NOMO-1 treated with dmso at 0.1 percent for 144 hours (cell line): ENCODE measurements at regions not wholly inside any gene's neighbourhood (a gene's known extent, or its start where the extent isn't known, plus 50 kb on each side); places are given as distances from the start of the nearest gene placed in this dataset.

Experiments used
- DNase-seq: peaks from one replicate; lab custom pipeline; 2025; ENCODE audit not compliant: unreplicated experiment; lab: John Stamatoyannopoulos, UW

DNA sequence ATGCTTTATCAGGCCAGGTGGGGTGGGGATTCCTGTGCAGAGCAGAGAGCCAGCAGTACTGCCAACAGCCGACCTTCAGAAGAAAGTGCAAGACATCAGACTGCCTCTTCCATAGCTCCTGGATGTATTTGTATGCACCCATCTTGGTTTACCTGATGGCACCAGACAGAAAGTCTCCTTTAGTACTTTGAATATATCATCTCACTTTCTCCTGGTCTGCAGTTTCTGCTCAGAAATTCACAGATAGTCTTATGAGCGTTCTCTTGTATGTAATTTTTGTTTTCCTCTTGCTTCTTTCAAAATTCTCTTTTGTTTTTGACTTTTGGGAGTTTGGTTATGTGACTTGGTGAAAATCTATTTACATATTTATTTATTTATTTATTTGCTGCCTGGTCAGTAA, 446.4 kb upstream of the CADM1 start:
- no peak for DNase-seq

DNA sequence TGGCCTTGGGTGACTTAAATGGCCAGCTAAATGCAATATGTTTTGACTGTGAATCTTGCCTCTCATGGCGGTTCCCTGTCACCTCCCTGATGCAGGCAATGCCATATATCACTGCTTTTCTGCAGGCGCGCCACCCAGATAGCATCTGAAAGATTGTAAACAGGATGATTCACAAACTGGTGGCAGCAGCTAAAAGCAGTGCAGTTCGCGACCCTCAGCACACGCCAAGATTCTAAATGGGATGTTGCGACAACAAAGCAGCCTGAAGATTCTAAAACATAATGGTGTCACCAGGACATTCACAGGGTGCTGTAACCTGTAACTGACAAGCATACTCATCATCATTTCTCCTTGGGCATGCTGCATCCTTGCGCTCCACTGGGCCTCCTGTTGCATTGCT, 440.4 kb upstream of the CADM1 start:
- DNase-seq: no peak

DNA sequence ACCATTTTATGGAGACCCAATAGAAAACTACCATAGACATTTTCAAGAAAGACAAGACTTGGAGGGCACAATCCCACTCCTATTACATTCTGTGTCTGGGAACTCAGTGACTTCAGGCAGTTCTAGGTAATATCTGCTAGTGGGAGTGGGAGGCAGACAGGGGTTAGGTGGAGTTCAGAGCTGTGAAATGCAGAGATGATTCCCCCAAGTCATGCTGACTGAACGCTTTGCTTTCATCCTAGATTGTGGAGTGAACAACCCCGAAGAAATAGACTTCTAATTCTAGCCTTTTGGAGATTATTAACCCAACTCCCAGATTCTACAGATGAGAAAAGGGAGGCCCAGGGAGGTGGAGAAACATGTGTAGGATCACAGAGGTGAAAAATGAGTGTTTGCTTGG, 437.8 kb upstream of the CADM1 start:
- DNase-seq: no peak

DNA sequence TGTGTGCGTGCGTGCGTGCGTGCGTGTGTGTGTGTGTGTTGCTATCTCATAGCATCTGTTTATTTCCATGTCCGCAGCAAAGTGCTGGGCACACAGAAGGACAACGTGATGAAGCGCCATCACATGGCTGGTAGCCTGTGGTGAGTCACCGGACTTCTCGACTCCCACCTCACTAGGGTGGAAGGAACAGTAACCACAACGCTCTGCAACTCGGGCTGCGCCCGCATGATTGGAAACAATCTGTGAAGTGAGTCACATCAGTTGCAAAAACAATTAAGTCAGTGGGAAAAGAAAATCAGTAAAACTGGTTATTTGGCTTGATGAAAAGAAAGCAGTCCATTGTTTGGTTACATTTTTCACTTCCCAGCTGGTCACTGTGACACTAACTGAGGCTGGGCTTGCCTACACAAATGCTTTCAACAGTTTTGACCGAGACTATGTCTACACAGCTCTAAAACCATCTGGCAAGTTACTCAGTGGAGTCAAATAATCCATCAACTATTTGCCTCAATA, 437.3 kb upstream of the CADM1 start:
- peak; percentile 85 for DNase-seq

DNA sequence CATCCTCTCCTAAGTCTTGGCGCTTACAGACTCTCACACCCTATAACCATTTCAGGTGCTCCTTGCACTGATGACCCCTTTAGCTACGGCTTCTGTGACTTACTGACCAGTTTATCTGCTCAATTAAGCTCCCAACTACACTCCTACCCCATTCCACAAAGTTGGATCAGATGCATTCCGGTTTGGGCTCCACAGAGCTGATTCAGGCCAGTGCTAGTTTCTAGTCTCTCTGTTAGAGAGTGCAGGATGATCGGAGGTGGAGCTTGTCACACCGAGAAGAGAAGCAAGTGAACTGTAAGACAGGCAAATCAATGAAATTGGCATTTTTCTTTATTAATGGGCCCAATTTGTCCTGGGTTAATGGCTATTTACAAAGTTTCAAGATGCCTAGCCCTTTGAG, 436.8 kb upstream of the CADM1 start:
- DNase-seq: no peak

DNA sequence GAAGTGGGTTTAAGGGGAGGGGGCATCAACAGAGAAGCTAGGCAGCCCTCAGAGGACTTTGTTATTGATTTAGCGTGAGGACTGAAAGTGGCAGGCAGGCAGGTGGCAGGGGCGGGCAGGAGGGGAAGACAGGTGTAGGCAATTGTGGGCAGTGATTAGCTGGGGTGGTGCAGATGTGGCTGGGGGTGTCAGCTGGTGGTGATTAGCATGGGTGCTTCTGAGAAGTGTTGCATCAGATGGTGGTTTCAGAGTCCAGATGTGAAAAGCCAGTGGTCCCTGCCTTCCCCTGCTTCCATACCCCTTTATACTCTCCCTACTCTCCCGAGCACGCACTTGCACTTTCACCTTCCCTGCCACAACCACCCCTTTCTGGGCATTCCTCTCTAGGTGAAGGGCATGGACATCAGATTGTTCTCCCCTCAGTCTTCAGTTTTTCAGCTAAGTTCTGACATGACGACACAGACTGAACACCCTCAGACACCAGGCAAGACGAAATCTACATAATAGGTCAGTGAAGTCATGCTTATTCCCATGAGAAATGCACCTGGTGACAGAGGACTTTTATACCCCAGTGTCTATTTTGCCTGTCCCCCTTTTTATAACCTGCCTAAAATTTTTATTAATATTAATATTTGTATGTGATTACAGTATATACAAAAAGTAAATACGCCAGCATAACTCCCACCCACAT, 435.7 kb upstream of the CADM1 start:
- DNase-seq: no peak

DNA sequence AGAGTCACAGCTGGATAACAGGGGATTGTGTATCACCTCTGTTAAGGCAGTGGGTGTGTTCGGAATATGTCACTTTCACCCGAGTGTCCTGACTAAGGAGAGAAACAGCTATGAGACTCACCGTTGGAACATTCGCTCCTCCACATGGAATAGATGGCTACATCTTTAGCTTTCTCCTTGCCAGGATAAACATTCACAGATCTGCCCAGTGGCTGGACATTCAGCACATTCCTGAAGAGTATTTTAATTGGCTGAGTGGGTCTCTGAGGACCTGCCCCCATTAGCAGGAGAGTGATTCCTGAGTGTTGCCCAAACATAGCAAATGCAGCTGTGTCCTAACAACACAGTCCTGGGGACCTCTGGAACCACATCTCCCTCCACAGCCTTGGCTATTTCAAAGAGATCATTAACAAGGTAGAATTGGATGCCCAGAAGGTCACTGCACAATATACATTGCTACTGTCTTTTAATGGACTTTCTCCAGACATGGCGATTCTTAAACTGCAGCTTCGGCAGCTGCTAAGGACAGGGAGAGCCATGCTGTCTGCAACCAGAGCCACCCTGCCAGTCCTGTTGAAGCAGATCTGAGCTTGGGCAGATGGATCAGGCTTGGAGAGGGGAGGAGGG, 435.0 kb upstream of the CADM1 start:
- DNase-seq: no peak

DNA sequence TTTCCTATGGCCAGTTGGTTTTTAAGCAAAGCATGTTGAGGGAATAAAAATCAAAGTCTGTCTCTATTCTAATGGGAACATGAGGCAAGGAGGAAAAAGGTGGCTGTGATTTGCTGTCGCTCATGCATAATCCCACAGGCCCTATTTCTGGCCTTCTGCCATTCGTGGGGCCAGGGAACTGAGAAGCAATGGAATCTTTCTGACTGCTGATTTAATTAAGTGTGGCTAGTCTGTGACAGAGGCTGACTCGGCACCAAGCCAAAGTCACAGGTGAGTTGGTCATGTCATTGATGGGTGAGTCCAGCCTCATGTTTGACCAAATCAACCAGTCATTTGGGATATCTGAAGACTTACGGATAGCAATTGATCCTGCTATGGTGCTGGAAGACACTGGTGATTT, 429.3 kb upstream of the CADM1 start:
- no peak for DNase-seq

DNA sequence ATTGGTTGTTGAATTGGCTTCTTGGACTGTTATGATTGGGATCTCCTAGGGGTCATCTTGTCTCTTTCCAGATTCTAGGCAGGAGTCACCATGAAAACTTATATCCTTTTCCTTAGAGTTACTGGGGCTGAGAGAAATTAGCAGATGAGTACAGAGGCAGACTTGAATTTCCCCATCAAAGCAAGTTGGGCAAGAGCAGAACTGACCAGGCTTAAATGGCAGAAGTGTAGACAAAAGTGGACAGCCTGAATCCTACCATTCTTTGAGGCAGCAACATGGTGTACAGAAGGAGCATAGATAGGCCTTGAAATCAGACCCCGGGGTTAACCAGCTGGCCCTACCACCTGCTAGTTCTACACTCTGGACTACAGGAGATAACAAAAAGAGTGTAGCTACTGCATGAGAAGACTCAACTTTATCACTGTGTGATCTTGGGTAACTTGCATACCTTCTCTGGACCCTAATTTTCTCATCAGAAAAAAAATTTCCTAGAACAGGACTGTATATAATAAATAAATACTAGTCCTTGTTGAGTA, 427.4 kb upstream of the CADM1 start:
- peak; percentile 44 for DNase-seq

DNA sequence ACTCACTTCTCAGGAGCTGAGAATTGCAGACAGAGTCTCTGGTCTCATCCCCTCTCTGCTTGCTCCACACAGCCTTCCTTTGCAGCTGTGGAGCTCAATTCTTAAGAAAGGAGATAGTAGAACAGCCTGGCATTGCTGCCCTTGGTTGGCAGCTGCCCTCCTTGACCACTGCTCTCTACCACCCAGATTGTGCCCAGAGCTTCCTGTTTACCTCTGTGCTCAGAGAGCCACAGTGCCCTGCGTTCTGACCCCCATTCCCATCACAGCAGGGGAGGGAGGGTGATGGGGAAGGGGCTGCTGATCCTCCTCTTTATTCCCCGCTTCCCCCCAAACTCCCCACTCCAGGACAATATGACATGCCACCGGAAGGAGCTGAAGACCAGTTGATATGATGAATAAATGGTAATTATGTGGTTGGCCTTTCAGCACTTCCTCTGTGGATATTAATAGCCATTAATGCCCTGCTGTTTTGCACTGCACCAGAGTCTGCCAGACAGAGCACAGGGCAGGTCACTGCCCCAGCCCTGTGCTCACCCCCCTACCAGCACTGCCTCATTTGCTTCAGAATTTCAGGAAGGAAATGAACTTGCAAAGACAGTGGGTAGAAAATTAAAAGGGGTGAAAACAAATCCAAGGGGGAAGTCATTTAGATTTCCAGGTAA, 426.8 kb upstream of the CADM1 start:
- peak; percentile 77 for DNase-seq

DNA sequence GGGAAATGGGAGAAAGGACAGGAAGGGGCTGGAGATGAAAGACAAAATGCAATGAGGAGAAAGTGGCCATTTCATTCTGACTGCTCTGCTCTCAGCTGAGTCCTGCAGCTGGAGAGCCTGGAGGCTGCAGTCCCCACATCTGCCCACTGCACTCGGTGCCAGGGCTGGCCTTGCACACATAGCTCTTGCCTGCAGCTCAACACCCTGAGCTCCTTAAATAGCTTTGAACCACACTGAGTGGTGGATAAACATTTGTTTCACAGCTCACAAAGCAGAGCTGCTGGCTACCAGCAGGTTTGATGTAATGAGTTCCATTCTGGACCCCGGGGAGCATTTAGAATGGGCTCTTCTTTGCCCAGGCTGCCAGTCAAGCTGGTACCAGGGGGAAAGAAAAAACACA, 426.1 kb upstream of the CADM1 start:
- DNase-seq: no peak

DNA sequence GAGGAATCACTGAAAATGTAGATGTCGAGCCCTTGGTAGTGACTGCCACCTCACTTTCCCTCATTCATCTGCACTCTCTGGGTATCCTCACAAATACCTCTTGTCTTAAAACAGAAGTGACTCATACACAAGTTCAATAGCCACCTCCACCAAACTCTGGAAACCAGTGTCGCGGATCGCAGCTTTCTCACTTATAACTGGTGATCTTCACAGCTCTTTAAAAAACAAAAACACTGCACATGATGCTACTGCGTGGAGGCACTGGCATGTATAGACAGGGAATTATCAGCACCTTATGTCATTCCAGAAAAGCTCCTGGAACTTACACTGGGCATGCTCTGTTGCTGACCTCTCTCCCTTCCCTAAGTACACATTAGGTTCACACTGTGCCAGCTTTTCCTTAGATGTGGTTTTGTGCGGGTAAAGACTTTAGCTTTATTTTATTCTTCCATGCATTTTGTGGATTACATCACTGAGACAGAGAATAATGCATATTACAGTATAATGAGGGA, 425.5 kb upstream of the CADM1 start:
- DNase-seq: no peak

DNA sequence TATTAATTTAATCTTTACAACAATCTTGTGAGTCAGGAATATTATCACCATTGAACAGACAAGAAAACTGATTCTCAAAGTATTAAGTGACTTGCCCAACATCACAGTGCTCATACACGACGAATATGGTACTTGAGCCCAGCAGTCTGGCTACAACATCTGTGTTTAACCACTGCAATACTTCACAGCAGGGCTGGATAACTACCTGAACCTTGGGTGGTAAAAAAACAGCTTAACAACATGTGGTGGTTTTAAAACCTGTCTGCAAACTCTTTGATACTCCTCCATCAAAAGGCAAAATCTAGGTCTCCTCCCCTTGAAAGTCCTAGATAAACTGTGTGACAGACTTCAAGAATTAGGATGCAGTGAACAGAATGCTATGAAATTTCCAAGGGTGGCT, 424.6 kb upstream of the CADM1 start:
- no peak for DNase-seq

DNA sequence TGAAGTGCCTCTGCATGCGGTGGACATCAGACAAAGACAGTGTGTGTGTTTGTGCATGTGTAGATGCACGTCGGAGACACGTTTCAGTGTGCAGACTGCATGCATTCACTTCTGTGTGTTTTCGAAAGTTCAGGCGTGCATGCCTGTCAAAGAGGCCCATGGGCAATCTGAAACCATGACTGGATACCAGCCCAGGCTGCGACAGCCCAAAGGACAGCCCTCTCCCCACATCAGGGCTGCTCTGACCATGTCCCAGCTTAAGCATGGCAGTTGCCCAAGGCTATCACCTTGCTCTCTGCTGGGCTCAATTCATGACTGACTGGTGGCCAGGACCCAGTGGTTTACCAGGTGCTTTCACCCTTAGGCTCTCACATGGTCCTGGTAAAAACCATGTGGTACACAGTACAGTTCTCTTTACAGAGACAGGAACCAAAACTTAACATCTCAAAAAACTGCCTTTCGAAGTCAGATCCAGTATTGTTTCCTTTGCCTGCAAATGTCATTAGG, 423.7 kb upstream of the CADM1 start:
- no peak for DNase-seq

DNA sequence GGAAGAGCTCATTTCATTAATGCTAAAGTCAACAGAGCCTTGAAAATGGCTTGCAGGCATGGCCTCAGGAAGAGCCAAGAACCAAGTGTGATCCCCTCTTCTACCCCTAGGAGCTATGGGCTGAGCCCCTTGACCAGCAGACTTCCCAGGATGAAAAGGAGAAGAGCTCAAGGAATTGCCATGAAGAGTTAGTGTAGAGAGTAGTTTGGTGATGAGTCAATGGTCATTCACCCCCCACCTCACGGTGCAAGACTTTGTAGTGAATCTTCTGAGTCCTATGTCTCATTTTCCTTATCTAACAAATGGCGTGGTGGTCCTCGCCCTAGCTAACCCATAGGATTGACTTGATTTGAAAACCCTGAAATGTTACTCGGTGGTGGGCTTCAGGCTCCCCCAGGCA, 422.4 kb upstream of the CADM1 start:
- DNase-seq: no peak

DNA sequence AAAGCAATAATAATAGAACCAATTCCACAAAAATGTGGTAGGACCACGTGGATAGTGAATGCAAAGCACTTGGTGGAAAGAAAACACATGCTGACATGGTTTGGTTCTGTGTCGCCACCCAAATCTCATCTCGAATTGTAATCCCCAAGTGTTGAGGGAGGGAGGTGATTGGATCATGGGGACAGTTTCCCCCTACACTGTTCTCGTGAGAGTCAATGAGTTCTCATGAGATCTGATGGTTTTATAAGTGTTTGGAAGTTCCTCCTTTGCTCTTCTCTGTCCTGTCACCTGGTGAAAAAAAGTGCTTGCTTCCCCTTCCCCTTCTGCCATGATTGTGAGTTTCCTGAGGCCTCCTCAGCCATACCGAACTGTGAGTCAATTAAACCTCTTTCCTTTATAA, 421.9 kb upstream of the CADM1 start:
- DNase-seq: no peak

DNA sequence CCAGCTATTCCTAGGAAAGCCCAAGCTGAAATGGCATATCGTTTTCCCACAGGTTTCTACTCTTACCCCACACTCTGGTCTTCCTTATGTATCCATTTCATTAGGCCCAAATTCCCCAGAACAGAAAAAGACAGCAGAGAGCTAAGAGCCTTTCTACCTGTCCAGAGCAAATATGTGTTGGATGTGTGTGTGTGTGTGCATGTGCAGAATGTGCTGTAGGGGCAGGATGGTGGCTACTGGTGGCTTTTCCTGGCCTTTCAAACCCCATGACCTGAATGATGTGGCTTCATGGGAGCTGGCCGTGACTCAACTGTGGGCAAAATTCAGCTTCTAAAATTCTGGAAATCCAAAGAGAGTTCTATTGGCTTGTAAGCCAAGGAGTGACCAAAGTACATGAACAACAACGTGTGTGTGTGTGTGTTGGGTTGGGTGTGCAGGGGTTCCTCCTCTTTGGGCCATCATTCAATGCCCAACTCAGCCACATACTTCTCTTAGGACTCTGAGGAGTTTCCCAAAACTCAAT, 421.4 kb upstream of the CADM1 start:
- no peak for DNase-seq

DNA sequence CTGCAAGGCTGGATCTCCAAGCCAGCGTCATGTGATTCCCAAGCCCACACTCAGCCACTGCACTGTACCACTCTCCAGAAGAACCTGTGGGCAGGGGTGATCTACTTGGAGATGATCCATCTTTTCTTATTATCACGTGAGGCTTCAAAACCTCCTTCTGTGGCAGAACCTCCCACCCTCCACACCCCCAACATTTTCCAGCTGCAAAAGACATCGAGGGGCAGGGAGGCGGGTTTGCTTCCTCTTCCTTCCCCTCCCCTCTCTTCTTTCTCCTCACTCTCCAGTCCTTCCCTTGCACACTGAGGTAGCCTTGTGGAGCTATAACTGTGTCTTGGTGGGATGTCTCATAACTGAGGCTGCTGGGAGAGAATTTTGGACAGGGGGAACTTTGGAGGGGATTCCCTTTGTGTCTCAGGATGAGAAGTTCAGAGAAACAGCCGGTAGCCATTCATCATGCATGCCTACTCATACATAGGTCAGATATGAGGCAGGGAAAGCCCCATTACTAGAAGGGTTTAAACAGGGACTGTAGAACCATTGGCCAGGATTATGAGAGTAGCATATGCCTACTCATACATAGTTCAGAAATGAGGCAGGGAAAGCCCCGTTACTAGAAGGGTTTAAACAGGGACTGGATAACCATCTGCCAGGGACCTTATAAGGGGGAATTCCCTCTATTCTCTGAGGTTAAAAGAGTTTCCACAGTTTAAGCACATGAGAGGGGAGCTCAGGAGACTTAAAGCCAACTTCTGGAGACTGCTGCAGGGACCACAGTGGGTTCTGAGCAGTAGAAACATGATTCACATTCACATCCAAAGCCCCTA, 420.7 kb upstream of the CADM1 start:
- no peak for DNase-seq

DNA sequence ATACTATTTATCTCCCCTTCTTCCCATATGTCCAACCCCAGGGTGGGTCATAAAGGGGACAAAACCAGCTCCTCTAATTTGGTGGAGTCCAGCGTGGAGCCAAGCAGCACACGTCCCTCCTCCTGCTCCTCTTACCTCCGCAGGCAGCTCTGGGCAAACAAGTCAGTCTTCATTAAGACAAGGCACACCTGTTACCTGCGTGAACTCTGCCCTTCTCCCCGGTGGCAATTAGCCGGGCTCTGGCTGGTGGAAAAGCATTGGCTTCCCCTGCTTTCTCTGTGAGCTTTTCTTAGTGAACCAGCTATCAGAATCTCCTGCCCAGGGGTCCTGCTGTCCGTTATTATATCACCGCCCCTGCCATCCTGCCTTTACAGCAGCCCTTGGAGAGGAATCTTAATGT, 418.7 kb upstream of the CADM1 start:
- no peak for DNase-seq

DNA sequence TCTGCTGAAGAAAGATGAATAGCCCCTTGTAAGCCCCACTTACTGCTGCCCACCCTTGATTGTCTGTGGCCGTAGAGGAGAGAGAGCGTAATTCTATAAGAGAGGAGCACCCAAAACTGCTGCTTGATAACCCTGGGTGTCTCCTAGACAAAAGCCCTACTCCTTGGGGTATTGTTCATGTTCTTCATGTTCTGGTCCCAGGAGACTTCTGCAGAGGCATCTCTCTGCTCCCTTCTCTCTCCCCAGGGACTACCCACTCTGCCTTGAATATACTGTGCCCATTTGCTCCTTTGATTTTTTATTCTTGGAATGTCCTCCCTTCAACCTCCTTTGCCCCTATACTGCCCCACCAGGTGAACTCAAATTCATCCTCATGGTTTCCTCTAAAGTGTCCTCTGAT, 417.8 kb upstream of the CADM1 start:
- DNase-seq: no peak

DNA sequence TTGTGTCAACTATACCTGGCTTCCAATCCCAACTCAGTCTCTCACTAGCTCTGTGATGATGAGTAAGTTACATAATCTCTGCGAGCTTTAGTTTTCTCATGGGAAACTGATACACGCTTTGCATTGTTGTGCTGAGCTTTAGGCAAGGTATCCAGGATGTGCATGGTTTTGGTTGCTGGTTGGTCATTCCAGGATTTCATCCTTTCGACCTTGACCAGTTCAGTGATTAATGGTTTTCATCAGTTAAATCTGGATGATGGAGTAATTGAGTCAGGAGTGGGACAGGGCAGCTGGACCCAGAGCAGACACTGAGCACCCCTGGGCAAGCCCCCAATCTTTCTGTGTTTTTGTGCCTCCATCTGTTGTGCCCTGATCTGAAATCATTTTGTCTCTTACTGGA, 417.3 kb upstream of the CADM1 start:
- DNase-seq: no peak
